IMR-90 (cell line): ENCODE measurements at regions not wholly inside any gene's neighbourhood (a gene's known extent, or its start where the extent isn't known, plus 50 kb on each side); places are given as distances from the start of the nearest gene placed in this dataset.

Source experiments
- ATAC-seq: fragments of 200-7000 bp; cut with Tn5 transposase; 2 replicates; pipeline ENCODE4 v1.9.1; 2020; ENCODE audit warnings: low read depth, mild to moderate bottlenecking, moderate library complexity
- BruUV-seq: library from RNA; stranded (reverse); fragments of 400-500 nt; replicated peaks from 2 replicates; lab custom pipeline; 2021; lab: Mats Ljungman, UMichigan
- CTCF ChIA-PET: fragments of 300-600 bp; formaldehyde crosslinking; extraction: SDS; loops from one replicate; lab custom pipeline; 2021; ENCODE audit warnings: antibody characterized with exemption; lab: Yijun Ruan, JAX
- POLR2A ChIA-PET: fragments of 300-600 bp; sonication (Branson Sonifier 250); formaldehyde crosslinking; loops from one replicate; lab custom pipeline; 2022; ENCODE audit warnings: antibody characterized with exemption; ENCODE audit not compliant: unreplicated experiment; lab: Charles Lee
- DNase-seq: peaks from one replicate; pipeline ENCODE4 v3.0.0; 2013
- H2AFZ ChIP-seq: replicated peaks from 2 replicates; pipeline ENCODE3; 2013; ENCODE audit warnings: low read length, mild to moderate bottlenecking; ENCODE audit not compliant: poor library complexity
- H2AK5ac ChIP-seq: 2 replicates; pipeline ENCODE4 v1.6.1; 2013; ENCODE audit warnings: low read depth, low read length, inconsistent platforms
- H2AK9ac ChIP-seq: replicated peaks from 2 replicates; pipeline ENCODE3; 2013; ENCODE audit warnings: mild to moderate bottlenecking, low read depth, low read length, moderate library complexity; ENCODE audit not compliant: poor library complexity
- H2BK120ac ChIP-seq: 2 replicates; pipeline ENCODE4 v1.6.1; 2013; ENCODE audit warnings: low read depth, low read length, inconsistent platforms
- H2BK15ac ChIP-seq: 3 replicates; pipeline ENCODE4 v1.6.1; 2013; ENCODE audit warnings: low read depth, low read length, inconsistent platforms
- H2BK20ac ChIP-seq: 2 replicates; pipeline ENCODE4 v1.6.1; 2013; ENCODE audit warnings: low read depth, mild to moderate bottlenecking, inconsistent platforms, low read length, moderate library complexity
- H2BK5ac ChIP-seq: 2 replicates; pipeline ENCODE4 v1.6.1; 2013; ENCODE audit warnings: mild to moderate bottlenecking, low read depth, low read length, inconsistent platforms; ENCODE audit not compliant: poor library complexity, severe bottlenecking
- H3K14ac ChIP-seq: replicated peaks from 2 replicates; pipeline ENCODE4 v1.6.1; 2013; ENCODE audit warnings: low read depth, low read length, inconsistent platforms
- H3K18ac ChIP-seq: 2 replicates; pipeline ENCODE4 v1.6.1; 2013; ENCODE audit warnings: low read depth, low read length, control low read depth
- H3K23ac ChIP-seq: 2 replicates; pipeline ENCODE4 v1.6.1; 2013; ENCODE audit warnings: low read depth, low read length, inconsistent platforms
- H3K27ac ChIP-seq: 2 replicates; pipeline ENCODE4 v1.5.1; 2013; ENCODE audit warnings: mild to moderate bottlenecking, control low read depth, low read length; ENCODE audit not compliant: insufficient read depth
- H3K27me3 ChIP-seq: 2 replicates; pipeline ENCODE4 v1.6.1; 2013; ENCODE audit warnings: low read length; ENCODE audit not compliant: control insufficient read depth, insufficient read depth
- H3K36me3 ChIP-seq: 2 replicates; pipeline ENCODE4 v1.6.1; 2013; ENCODE audit warnings: low read length, mixed read lengths; ENCODE audit not compliant: control insufficient read depth, insufficient read depth
- H3K4ac ChIP-seq: 2 replicates; pipeline ENCODE4 v1.6.1; 2013; ENCODE audit warnings: low read depth, low read length, inconsistent platforms
- H3K4me1 ChIP-seq: 2 replicates; pipeline ENCODE4 v1.6.1; 2013; ENCODE audit warnings: low read length, mixed read lengths; ENCODE audit not compliant: control insufficient read depth, insufficient read depth
- H3K4me2 ChIP-seq: 2 replicates; pipeline ENCODE4 v1.6.1; 2013; ENCODE audit warnings: low read depth, mild to moderate bottlenecking, control low read depth, low read length, moderate library complexity
- H3K4me3 ChIP-seq: 2 replicates; pipeline ENCODE4 v1.5.1; 2013; ENCODE audit warnings: low read depth, mild to moderate bottlenecking, control low read depth, low read length, moderate library complexity; ENCODE audit not compliant: insufficient read depth
- H3K56ac ChIP-seq: 2 replicates; pipeline ENCODE4 v1.6.1; 2013; ENCODE audit warnings: low read length, inconsistent platforms; ENCODE audit not compliant: insufficient read depth; ENCODE audit errors: extremely low read depth
- H3K79me1 ChIP-seq, 2 experiments: 2 replicates each; pipeline ENCODE4 v1.6.1; 2013; ENCODE audit warnings: low read length in 2 of 2, inconsistent platforms in 1 of 2, low read depth in 1 of 2
- H3K9ac ChIP-seq: 2 replicates; pipeline ENCODE4 v1.6.1; 2013; ENCODE audit warnings: low read depth, low read length, control low read depth
- H3K9me1 ChIP-seq: 2 replicates; pipeline ENCODE4 v1.6.1; 2013; ENCODE audit warnings: low read length, inconsistent platforms; ENCODE audit not compliant: insufficient read depth
- H3K9me3 ChIP-seq: 2 replicates; pipeline ENCODE4 v1.6.1; 2013; ENCODE audit warnings: low read length; ENCODE audit not compliant: control insufficient read depth, insufficient read depth
- H4K20me1 ChIP-seq: 2 replicates; pipeline ENCODE4 v1.6.1; 2013; ENCODE audit warnings: low read length, inconsistent platforms; ENCODE audit not compliant: insufficient read depth
- H4K5ac ChIP-seq: 2 replicates; pipeline ENCODE4 v1.6.1; 2013; ENCODE audit warnings: mild to moderate bottlenecking, low read depth, low read length, control low read depth
- H4K8ac ChIP-seq, 2 experiments: 2 replicates each; pipeline ENCODE4 v1.6.1; 2013; ENCODE audit warnings: low read depth in 2 of 2, low read length in 2 of 2, control low read depth in 1 of 2, inconsistent platforms in 1 of 2
- H4K91ac ChIP-seq: 2 replicates; pipeline ENCODE4 v1.6.1; 2013; ENCODE audit warnings: low read depth, low read length, inconsistent platforms; ENCODE audit not compliant: insufficient read depth
- BHLHE40 ChIP-seq: fragments of 150-350 bp; IDR thresholded peaks from 2 replicates; pipeline ENCODE4 v1.6.1; 2016; ENCODE audit warnings: mild to moderate bottlenecking, low read depth, low read length
- CEBPB ChIP-seq: IDR thresholded peaks from 2 replicates; pipeline ENCODE4 v1.6.1; 2012; ENCODE audit warnings: low read depth, low read length, improper control_type of control experiment
- CHD1 ChIP-seq: IDR thresholded peaks from 2 replicates; pipeline ENCODE4 v1.6.1; 2012; ENCODE audit warnings: low read depth, low read length, improper control_type of control experiment
- CTCF ChIP-seq: conservative IDR thresholded peaks from 2 replicates; pipeline ENCODE4 v1.5.1; 2012; ENCODE audit warnings: mild to moderate bottlenecking, low read depth, low read length, improper control_type of control experiment
- ELK1 ChIP-seq: fragments of 150-350 bp; IDR thresholded peaks from 2 replicates; pipeline ENCODE4 v1.6.1; 2016; ENCODE audit warnings: low read depth, mild to moderate bottlenecking, low read length, moderate library complexity, borderline replicate concordance
- MAFK ChIP-seq: IDR thresholded peaks from 2 replicates; pipeline ENCODE4 v1.6.1; 2012; ENCODE audit warnings: low read depth, low read length, improper control_type of control experiment
- MAZ ChIP-seq: IDR thresholded peaks from 2 replicates; pipeline ENCODE4 v1.6.1; 2012; ENCODE audit warnings: low read depth, mild to moderate bottlenecking, low read length, improper control_type of control experiment, moderate library complexity, borderline replicate concordance
- NFE2L2 ChIP-seq: fragments of 150-350 bp; IDR thresholded peaks from 2 replicates; pipeline ENCODE4 v1.6.1; 2016; ENCODE audit warnings: low read depth, mild to moderate bottlenecking, low read length
- POLR2A ChIP-seq: IDR thresholded peaks from 2 replicates; pipeline ENCODE4 v1.6.1; 2012; ENCODE audit warnings: mild to moderate bottlenecking, low read depth, low read length
- RAD21 ChIP-seq: IDR thresholded peaks from 2 replicates; pipeline ENCODE4 v1.6.1; 2012; ENCODE audit warnings: low read length, improper control_type of control experiment
- RCOR1 ChIP-seq: IDR thresholded peaks from 2 replicates; pipeline ENCODE4 v1.6.1; 2012; ENCODE audit warnings: mild to moderate bottlenecking, low read length, improper control_type of control experiment; ENCODE audit not compliant: insufficient replicate concordance
- RFX5 ChIP-seq: IDR thresholded peaks from 2 replicates; pipeline ENCODE4 v1.8.0; 2012; ENCODE audit warnings: low read depth, mild to moderate bottlenecking, low read length, moderate library complexity
- SMC3 ChIP-seq: fragments of 150-350 bp; IDR thresholded peaks from 2 replicates; pipeline ENCODE4 v1.6.1; 2016; ENCODE audit warnings: low read depth, mild to moderate bottlenecking, antibody characterized with exemption, low read length, moderate library complexity
- WGBS, 2 experiments: methylation state at CpG; one replicate each; pipeline versions ENCODE4 v1.1.5 to v1.1.7; 2013; ENCODE audit warnings: missing lambda C conversion rate in 2 of 2; ENCODE audit not compliant: insufficient read length in 1 of 2; ENCODE audit errors: extremely low coverage in 2 of 2; 5-methylcytosine and 5-hydroxymethylcytosine counted together
- dilution Hi-C: fragments of 300-500 bp; cut with HindIII; formaldehyde crosslinking; loops from one replicate; pipeline ENCODE4 v1.14.3; 2018; ENCODE audit warnings: low sequenced_read_pairs; ENCODE audit not compliant: unreplicated experiment
- in situ Hi-C: fragments of 300-500 bp; cut with MboI; formaldehyde crosslinking; loops from 3 replicates; pipeline ENCODE4 v1.14.3; 2019; ENCODE audit warnings: low sequenced_read_pairs, inconsistent platforms, mixed read lengths
- intact Hi-C: fragments of 100-400 bp; cut with micrococcal nuclease; formaldehyde crosslinking; loops from 2 replicates; pipeline ENCODE4 v1.10.0; 2022

- Histone ChIP-seq H3K4me3 (no peak overlapping the region), H3K9me3 (no peaks in the 10 kb centered on the region; the same call in 1 of the 2 replicates), H4K8ac (peak overlapping the region; percentile 78 to 97), H3K27ac (peak overlapping the region; percentile 80), H3K4ac (peak overlapping the region; percentile 97), H3K4me1 (peaks cover 40% of the 10 kb centered on the region), H3K36me3 (no peaks in the 10 kb centered on the region), H2AK9ac (peak overlapping the region; percentile 85), H3K27me3 (no peaks in the 10 kb centered on the region), H4K91ac (peak overlapping the region; percentile 93), H2BK20ac (peak overlapping the region; percentile 97), H3K4me2 (peak overlapping the region; percentile 19), H3K79me1 (peaks cover 3 to 33% of the 10 kb centered on the region in 2 experiments; a peak in 3 of 4 replicates), H3K9me1 (peaks cover 40% of the 10 kb centered on the region), H2AFZ (peak overlapping the region; percentile 39), H2BK120ac (peak overlapping the region; percentile 98), H3K18ac (peak overlapping the region; percentile 84), H2BK15ac (peak overlapping the region; percentile 95), H3K23ac (peak overlapping the region; percentile 89), H2AK5ac (peak overlapping the region; percentile 98), H3K14ac (peak overlapping the region; percentile 93), H4K20me1 (no peaks in the 10 kb centered on the region), H3K56ac (peak overlapping the region; percentile 92), H4K5ac (peak overlapping the region; percentile 74), H2BK5ac (peak overlapping the region; percentile 90), H3K9ac (0 out of 2 replicates have a peak overlapping the region, but pooled peaks have one; percentile 27)
- intact Hi-C loops, result loop anchor here (1.0 to 10.0 kb wide), 5 partner anchors 56 to 226 kb away; partner anchors contain the start of gene PITX1
- WGBS, 2 experiments, result no CpG with 5 or more reads among the region's 2 CpGs
- dilution Hi-C loops, result no loop called here
- CTCF ChIA-PET, result interaction anchor here (0.6 to 2.4 kb wide), 13 partner anchors 15 to 176 kb away, joined by 3 to 9 read pairs (median 3); no protein-coding TSS in a partner anchor
- TF ChIP-seq RCOR1, result no peak
- TF ChIP-seq RAD21, result no peak
- no peak for TF ChIP-seq CHD1
- no peak for TF ChIP-seq POLR2A
- TF ChIP-seq SMC3, result no peak
- TF ChIP-seq BHLHE40, result no peak
- TF ChIP-seq RFX5, result no peak
- no peak for TF ChIP-seq CEBPB
- no peak for TF ChIP-seq MAZ
- no peak for TF ChIP-seq ELK1
- no peak for TF ChIP-seq NFE2L2
- no peak for TF ChIP-seq CTCF
- no peak for TF ChIP-seq MAFK
- POLR2A ChIA-PET, result interaction anchor here (1.2 kb wide), 1 partner anchor 62 kb away, joined by 4 read pairs; no protein-coding TSS in a partner anchor
- in situ Hi-C loops, result no loop called here
- DNase-seq, result no peak
- no TSS peak for BruUV-seq
- no peak for ATAC-seq
These were observed 174.5 kb upstream of the PITX1 start for GRCh38 chr5:135208555-135208902.
